IPS DF 4.7 (cell line): ENCODE measurements at regions not wholly inside any gene's neighbourhood (a gene's known extent, or its start where the extent isn't known, plus 50 kb on each side); places are given as distances from the start of the nearest gene placed in this dataset.

Source experiments
- DNase-seq: peaks from one replicate; pipeline ENCODE4 v3.0.0-alpha.2; 2013; ENCODE audit warnings: low spot score; ENCODE audit errors: extremely low read depth

- no peak for DNase-seq
Observed at GRCh38 chr10:83037653-83038052, 1101.7 kb upstream of the GHITM start.

- no peak for DNase-seq
Observed at GRCh38 chr10:83038631-83039030, 1100.7 kb upstream of the GHITM start.

GRCh38 chr10:83045731-83046130 lies 1093.6 kb upstream of the GHITM start:
- DNase-seq, result no peak

GRCh38 chr10:83050815-83051214 lies 1088.5 kb upstream of the GHITM start:
- DNase-seq, result no peak

GRCh38 chr10:83062871-83063270 lies 1076.4 kb upstream of the GHITM start:
- no peak for DNase-seq

- DNase-seq, result no peak
Observed at GRCh38 chr10:83073472-83073871, 1065.8 kb upstream of the GHITM start.

GRCh38 chr10:83075016-83075814 lies 1064.1 kb upstream of the GHITM start:
- no peak for DNase-seq

GRCh38 chr10:83075815-83076355 lies 1063.4 kb upstream of the GHITM start:
- no peak for DNase-seq

GRCh38 chr10:83076443-83076842 lies 1062.9 kb upstream of the GHITM start:
- DNase-seq, result no peak

GRCh38 chr10:83078160-83078559 lies 1061.1 kb upstream of the GHITM start:
- no peak for DNase-seq

GRCh38 chr10:83078645-83079044 lies 1060.7 kb upstream of the GHITM start:
- DNase-seq, result no peak

- no peak for DNase-seq
Observed at GRCh38 chr10:83083831-83084230, 1055.5 kb upstream of the GHITM start.

GRCh38 chr10:83089335-83089734 lies 1050.0 kb upstream of the GHITM start:
- DNase-seq, result no peak

- DNase-seq, result no peak
Observed at GRCh38 chr10:83104616-83105015, 1034.7 kb upstream of the GHITM start.

- DNase-seq, result no peak
Observed at GRCh38 chr10:83108565-83109333, 1030.6 kb upstream of the GHITM start.

GRCh38 chr10:83119346-83119745 lies 1020.0 kb upstream of the GHITM start:
- no peak for DNase-seq

GRCh38 chr10:83122336-83122735 lies 1017.0 kb upstream of the GHITM start:
- DNase-seq, result no peak

GRCh38 chr10:83127942-83128575 lies 1011.2 kb upstream of the GHITM start:
- no peak for DNase-seq

GRCh38 chr10:83140811-83141210 lies 998.5 kb upstream of the GHITM start:
- DNase-seq, result no peak

- no peak for DNase-seq
Observed at GRCh38 chr10:83142074-83142563, 997.2 kb upstream of the GHITM start.

GRCh38 chr10:83144461-83144860 lies 994.8 kb upstream of the GHITM start:
- DNase-seq, result no peak

- no peak for DNase-seq
Observed at GRCh38 chr10:83153714-83154113, 985.6 kb upstream of the GHITM start.
